K562 (cell line): ENCODE measurements at regions not wholly inside any gene's neighbourhood (a gene's known extent, or its start where the extent isn't known, plus 50 kb on each side); places are given as distances from the start of the nearest gene placed in this dataset.

Experiments
- ATAC-seq: fragments of 200-7000 bp; cut with Tn5 transposase; 3 replicates; pipeline ENCODE4 v1.9.1; 2020; ENCODE audit warnings: moderate library complexity
- BruUV-seq: library from RNA; stranded (reverse); fragments of 400-500 nt; replicated peaks from 2 replicates; lab custom pipeline; 2021; lab: Mats Ljungman, UMichigan
- CTCF ChIA-PET: fragments of 300-600 bp; formaldehyde crosslinking; extraction: SDS; loops from one replicate; lab custom pipeline; 2021; ENCODE audit warnings: low intra/inter-chr PET ratio; lab: Yijun Ruan, JAX
- POLR2A ChIA-PET: fragments of 300-600, 350-650 bp; sonication (Branson Sonifier 250); formaldehyde crosslinking; extraction: SDS; loops from one replicate; lab custom pipeline; 2021; ENCODE audit warnings: antibody characterized with exemption, inconsistent platforms; lab: Yijun Ruan, JAX
- DNase-seq, 4 experiments: peaks; one replicate each; pipeline versions ENCODE4 v3.0.0 to v3.0.0-alpha.2; 2011 to 2018; ENCODE audit warnings: low spot score in 3 of 4, mixed read lengths in 3 of 4; ENCODE audit errors: extremely low read depth in 1 of 4
- FAIRE-seq: peaks from 2 replicates; lab custom pipeline; 2011; peaks lifted over from hg19 to GRCh38; lab: Jason Lieb, UNC
- H2AFZ ChIP-seq: 2 replicates; pipeline ENCODE4 v1.6.0; 2011; ENCODE audit warnings: low read depth, low read length, control low read depth, inconsistent platforms
- H3K27ac ChIP-seq: fragments of 200-600 bp; 3 replicates; pipeline ENCODE4 v1.8.0; 2011; ENCODE audit warnings: low read depth, mild to moderate bottlenecking, control low read depth, inconsistent platforms, low read length, moderate library complexity, mixed read lengths; ENCODE audit errors: extremely low read depth
- H3K27me3 ChIP-seq, 2 experiments: fragments of 300-600 bp in 1 of 2; 2 replicates in 1 of 2; 3 replicates in 1 of 2; pipeline versions ENCODE4 v1.6.0 to v1.8.0; 2011; ENCODE audit warnings: inconsistent platforms in 2 of 2, low read length in 2 of 2, mild to moderate bottlenecking in 1 of 2, mixed read lengths in 1 of 2, moderate library complexity in 1 of 2; ENCODE audit not compliant: control insufficient read depth in 2 of 2, insufficient read depth in 2 of 2
- H3K36me3 ChIP-seq: fragments of 300-600 bp; 3 replicates; pipeline ENCODE4 v1.8.0; 2011; ENCODE audit warnings: mild to moderate bottlenecking, low read length, inconsistent platforms; ENCODE audit not compliant: control insufficient read depth, insufficient read depth
- H3K4me1 ChIP-seq, 2 experiments: fragments of 200-600 bp in 1 of 2; replicated peaks in 1 of 2; 2 replicates in 1 of 2; 3 replicates in 1 of 2; pipeline versions ENCODE4 v1.5.1 to v1.8.0; 2011; ENCODE audit warnings: inconsistent platforms in 2 of 2, low read length in 2 of 2, mild to moderate bottlenecking in 1 of 2, mixed read lengths in 1 of 2, moderate library complexity in 1 of 2; ENCODE audit not compliant: control insufficient read depth in 2 of 2, insufficient read depth in 2 of 2
- H3K4me2 ChIP-seq: 2 replicates; pipeline ENCODE4 v1.6.1; 2011; ENCODE audit warnings: low read length, control low read depth, inconsistent platforms, mixed read lengths; ENCODE audit not compliant: insufficient read depth
- H3K4me3 ChIP-seq: fragments of 200-600 bp; sonication (generic), shearing (Covaris generic); 2 replicates; pipeline ENCODE4 v1.5.1; 2016; ENCODE audit warnings: control low read depth, inconsistent platforms
- H3K79me2 ChIP-seq: fragments of 200-600 bp; 3 replicates; pipeline ENCODE4 v1.8.0; 2011; ENCODE audit warnings: low read length, inconsistent platforms; ENCODE audit not compliant: control insufficient read depth, insufficient read depth
- H3K9ac ChIP-seq, 2 experiments: 2 replicates each; pipeline versions ENCODE4 v1.6.0 to v1.6.1; 2011; ENCODE audit warnings: low read depth in 2 of 2, low read length in 2 of 2, control low read depth in 1 of 2, inconsistent platforms in 1 of 2, mild to moderate bottlenecking in 1 of 2, mixed read lengths in 1 of 2; ENCODE audit not compliant: insufficient read depth in 1 of 2
- H3K9me1 ChIP-seq: one replicate; pipeline ENCODE4 v1.6.0; 2011; ENCODE audit warnings: inconsistent platforms, mild to moderate bottlenecking, low read length, moderate library complexity; ENCODE audit not compliant: control insufficient read depth, insufficient read depth
- H3K9me3 ChIP-seq: replicated peaks from 2 replicates; pipeline ENCODE4 v1.5.1; 2011; ENCODE audit warnings: low read depth, low read length, inconsistent platforms; ENCODE audit not compliant: control insufficient read depth, insufficient read depth
- H4K20me1 ChIP-seq: replicated peaks from 2 replicates; pipeline ENCODE4 v1.6.1; 2011; ENCODE audit warnings: low read length, inconsistent platforms, mixed read lengths; ENCODE audit not compliant: control insufficient read depth, insufficient read depth
- ATF7 ChIP-seq: fragments of 450-650 bp; IDR thresholded peaks from 2 replicates; pipeline ENCODE4 v1.7.1; 2014; ENCODE audit warnings: mild to moderate bottlenecking, moderate library complexity
- FOXJ2 ChIP-seq: fragments of 200-800 bp; sonication (Bioruptor generic); IDR thresholded peaks from 2 replicates; pipeline ENCODE4 v1.6.1; 2016; ENCODE audit warnings: missing genetic modification characterization, missing compliant biosample characterization
- HMG20A ChIP-seq: fragments of 450-650 bp; formaldehyde crosslinking; conservative IDR thresholded peaks from 2 replicates; pipeline ENCODE4 v1.4.0; 2020; ENCODE audit warnings: mild to moderate bottlenecking, mixed read lengths
- ZNF347 ChIP-seq: fragments of 450-650 bp; formaldehyde crosslinking; IDR thresholded peaks from 2 replicates; pipeline ENCODE4 v1.4.0; 2020; ENCODE audit warnings: low read depth, mild to moderate bottlenecking, moderate library complexity
- ZNF431 ChIP-seq: sonication (generic); formaldehyde crosslinking; IDR thresholded peaks from 2 replicates; pipeline ENCODE4 v1.8.0; 2022; ENCODE audit warnings: mild to moderate bottlenecking, missing genetic modification reagents
- ZNF766 ChIP-seq: fragments of 200-800 bp; sonication (Bioruptor generic); conservative IDR thresholded peaks from 2 replicates; pipeline ENCODE4 v1.6.1; 2016; ENCODE audit warnings: missing genetic modification characterization, missing compliant biosample characterization
- in situ Hi-C: fragments of 300-500 bp; cut with MboI; formaldehyde crosslinking; loops from 4 replicates; pipeline ENCODE4 v1.15.0; 2018; ENCODE audit warnings: inconsistent platforms, mixed read lengths
- intact Hi-C: fragments of 100-400 bp; cut with micrococcal nuclease; formaldehyde crosslinking; loops from 2 replicates; pipeline ENCODE4 v1.14.2; 2022
- TF ChIP-seq, protein P1 (sequence below): fragments of 150-350 bp; IDR thresholded peaks from 2 replicates; pipeline ENCODE4 v1.6.1; 2014; ENCODE audit warnings: low read depth, mild to moderate bottlenecking, low read length, borderline replicate concordance
- TF ChIP-seq, protein P2 (sequence below), 2 experiments: IDR thresholded peaks; 2 replicates each; pipeline ENCODE4 v1.6.1; 2012; ENCODE audit warnings: improper control_type of control experiment in 2 of 2, low read depth in 2 of 2, low read length in 2 of 2, borderline replicate concordance in 1 of 2
- TF ChIP-seq, protein P3 (sequence below): IDR thresholded peaks from 2 replicates; pipeline ENCODE4 v1.6.1; 2011; ENCODE audit warnings: borderline replicate concordance, low read depth, mild to moderate bottlenecking, moderate library complexity, low read length; ENCODE audit not compliant: insufficient read depth, poor library complexity, severe bottlenecking

DNA sequence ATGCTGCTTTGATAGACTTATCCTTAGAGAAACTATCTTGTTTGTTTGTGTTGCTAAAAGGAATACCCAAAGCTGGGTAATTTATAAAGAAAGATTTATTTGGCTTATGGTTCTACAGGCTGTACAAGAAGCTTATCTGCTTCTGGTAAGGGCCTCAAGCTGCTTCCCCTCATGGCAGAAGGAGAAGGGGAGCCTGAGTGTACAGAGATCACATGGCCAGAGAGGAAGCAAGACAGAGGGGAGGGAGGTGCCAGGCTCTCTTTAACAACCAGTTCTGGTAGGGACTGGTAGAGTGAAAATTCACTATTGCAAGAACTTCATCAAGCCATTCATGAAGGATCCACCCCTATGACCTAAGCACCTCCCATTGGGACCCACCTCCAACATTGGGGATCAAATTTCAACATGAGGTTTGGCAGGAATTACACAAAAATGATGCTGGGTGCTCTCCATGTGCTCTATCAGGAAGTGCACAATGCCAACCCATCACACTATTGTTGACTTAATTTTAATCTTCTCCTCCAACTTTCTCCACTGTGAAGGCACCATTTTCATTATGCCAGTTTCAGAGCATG lies 115.1 kb upstream of the SHB start:
- peak; percentile 56 for FAIRE-seq

More for the DNA sequence above, 115.1 kb upstream of the SHB start:
- Histone ChIP-seq H3K79me2 (no peaks in the 10 kb centered on the region), H3K27ac (no peak overlapping the region), H3K4me3 (no peak overlapping the region), H3K36me3 (no peaks in the 10 kb centered on the region), H3K9ac (no peak overlapping the region), H4K20me1 (no peaks in the 10 kb centered on the region), H3K4me1 (no peaks in the 10 kb centered on the region; a peak in 1 of 5 replicates), H3K27me3 (peaks cover 4 to 35% of the 10 kb centered on the region in 2 experiments; a peak in 3 of 5 replicates), H2AFZ (no peak overlapping the region), H3K4me2 (no peak overlapping the region), H3K9me1 (no peaks in the 10 kb centered on the region), H3K9me3 (no peaks in the 10 kb centered on the region)
- ChIA-PET CTCF (no interaction called here), POLR2A (no interaction called here)
- no TSS peak for BruUV-seq
- TF ChIP-seq, protein P1, sequence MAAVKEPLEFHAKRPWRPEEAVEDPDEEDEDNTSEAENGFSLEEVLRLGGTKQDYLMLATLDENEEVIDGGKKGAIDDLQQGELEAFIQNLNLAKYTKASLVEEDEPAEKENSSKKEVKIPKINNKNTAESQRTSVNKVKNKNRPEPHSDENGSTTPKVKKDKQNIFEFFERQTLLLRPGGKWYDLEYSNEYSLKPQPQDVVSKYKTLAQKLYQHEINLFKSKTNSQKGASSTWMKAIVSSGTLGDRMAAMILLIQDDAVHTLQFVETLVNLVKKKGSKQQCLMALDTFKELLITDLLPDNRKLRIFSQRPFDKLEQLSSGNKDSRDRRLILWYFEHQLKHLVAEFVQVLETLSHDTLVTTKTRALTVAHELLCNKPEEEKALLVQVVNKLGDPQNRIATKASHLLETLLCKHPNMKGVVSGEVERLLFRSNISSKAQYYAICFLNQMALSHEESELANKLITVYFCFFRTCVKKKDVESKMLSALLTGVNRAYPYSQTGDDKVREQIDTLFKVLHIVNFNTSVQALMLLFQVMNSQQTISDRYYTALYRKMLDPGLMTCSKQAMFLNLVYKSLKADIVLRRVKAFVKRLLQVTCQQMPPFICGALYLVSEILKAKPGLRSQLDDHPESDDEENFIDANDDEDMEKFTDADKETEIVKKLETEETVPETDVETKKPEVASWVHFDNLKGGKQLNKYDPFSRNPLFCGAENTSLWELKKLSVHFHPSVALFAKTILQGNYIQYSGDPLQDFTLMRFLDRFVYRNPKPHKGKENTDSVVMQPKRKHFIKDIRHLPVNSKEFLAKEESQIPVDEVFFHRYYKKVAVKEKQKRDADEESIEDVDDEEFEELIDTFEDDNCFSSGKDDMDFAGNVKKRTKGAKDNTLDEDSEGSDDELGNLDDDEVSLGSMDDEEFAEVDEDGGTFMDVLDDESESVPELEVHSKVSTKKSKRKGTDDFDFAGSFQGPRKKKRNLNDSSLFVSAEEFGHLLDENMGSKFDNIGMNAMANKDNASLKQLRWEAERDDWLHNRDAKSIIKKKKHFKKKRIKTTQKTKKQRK = no peak
- TF ChIP-seq ZNF766 (CRISPR knock-in tag) (no peak), ZNF347 (no peak), ATF7 (no peak), FOXJ2 (tag) (no peak), ZNF431 (CRISPR knock-in tag) (no peak), HMG20A (CRISPR knock-in tag) (no peak)
- TF ChIP-seq, protein P2, sequence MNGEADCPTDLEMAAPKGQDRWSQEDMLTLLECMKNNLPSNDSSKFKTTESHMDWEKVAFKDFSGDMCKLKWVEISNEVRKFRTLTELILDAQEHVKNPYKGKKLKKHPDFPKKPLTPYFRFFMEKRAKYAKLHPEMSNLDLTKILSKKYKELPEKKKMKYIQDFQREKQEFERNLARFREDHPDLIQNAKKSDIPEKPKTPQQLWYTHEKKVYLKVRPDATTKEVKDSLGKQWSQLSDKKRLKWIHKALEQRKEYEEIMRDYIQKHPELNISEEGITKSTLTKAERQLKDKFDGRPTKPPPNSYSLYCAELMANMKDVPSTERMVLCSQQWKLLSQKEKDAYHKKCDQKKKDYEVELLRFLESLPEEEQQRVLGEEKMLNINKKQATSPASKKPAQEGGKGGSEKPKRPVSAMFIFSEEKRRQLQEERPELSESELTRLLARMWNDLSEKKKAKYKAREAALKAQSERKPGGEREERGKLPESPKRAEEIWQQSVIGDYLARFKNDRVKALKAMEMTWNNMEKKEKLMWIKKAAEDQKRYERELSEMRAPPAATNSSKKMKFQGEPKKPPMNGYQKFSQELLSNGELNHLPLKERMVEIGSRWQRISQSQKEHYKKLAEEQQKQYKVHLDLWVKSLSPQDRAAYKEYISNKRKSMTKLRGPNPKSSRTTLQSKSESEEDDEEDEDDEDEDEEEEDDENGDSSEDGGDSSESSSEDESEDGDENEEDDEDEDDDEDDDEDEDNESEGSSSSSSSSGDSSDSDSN (IDR thresholded peaks at IDR 0.05; ENCODE audit: borderline replicate concordance in 1 of 2, low read depth in 2 of 2, low read length in 2 of 2) = no peak
- TF ChIP-seq, protein P3, sequence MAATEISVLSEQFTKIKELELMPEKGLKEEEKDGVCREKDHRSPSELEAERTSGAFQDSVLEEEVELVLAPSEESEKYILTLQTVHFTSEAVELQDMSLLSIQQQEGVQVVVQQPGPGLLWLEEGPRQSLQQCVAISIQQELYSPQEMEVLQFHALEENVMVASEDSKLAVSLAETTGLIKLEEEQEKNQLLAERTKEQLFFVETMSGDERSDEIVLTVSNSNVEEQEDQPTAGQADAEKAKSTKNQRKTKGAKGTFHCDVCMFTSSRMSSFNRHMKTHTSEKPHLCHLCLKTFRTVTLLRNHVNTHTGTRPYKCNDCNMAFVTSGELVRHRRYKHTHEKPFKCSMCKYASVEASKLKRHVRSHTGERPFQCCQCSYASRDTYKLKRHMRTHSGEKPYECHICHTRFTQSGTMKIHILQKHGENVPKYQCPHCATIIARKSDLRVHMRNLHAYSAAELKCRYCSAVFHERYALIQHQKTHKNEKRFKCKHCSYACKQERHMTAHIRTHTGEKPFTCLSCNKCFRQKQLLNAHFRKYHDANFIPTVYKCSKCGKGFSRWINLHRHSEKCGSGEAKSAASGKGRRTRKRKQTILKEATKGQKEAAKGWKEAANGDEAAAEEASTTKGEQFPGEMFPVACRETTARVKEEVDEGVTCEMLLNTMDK = no peak
- in situ Hi-C loops (no loop called here), intact Hi-C loops (no loop called here)
- peak in 1 of 4 experiments; percentile 23 for DNase-seq
- ATAC-seq = peak; percentile 62
